ENCODE measurements at regions not wholly inside any gene's neighbourhood (a gene's known extent, or its start where the extent isn't known, plus 50 kb on each side); places are given as distances from the start of the nearest gene placed in this dataset.
A peak's percentile ranks its signal among the peaks of the same experiment; 100 is the strongest.

DNA sequence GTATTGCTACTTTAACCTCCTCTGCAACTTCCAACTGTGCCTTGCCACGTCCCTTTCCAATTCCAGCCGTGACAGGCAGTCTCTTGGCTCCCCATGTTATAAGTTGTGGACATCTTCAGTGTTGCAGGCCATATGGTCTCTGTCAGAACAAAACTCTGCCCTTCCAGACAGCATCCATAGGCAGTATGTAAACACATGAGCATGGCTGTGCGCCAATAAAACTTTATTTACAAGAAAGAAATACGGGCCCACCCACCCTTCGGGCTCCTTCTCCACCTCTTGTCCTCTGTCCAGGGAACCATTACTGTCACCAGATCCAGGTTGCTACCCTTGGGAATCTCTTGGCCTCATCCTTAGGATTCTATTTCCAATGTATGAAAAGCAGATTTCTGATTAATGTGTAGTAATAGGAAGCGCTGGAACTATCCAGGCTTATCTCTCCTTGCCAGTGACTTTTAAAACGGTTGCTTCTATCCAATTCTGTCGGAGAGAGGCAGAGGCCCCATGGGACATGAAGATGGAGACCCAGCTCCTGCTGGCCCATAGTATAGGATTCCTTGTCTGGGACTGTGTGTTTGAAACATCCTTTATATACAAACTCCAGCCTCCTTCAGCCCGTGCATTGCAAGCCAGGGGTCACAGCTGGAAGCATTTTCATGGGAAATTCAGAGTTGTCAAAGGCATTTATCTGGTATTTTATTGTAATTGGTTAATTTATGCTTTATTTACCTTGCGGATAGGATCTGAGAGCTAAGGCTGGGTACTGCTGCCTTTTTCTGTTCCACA is 114.4 kb downstream of the ZNF664 start:
- H3K27me3 ChIP-seq (replicated peaks in 1 of 4; ENCODE audit: control insufficient read depth in 3 of 4, extremely low read depth in 1 of 4, insufficient read depth in 3 of 4, low read length in 3 of 4) = no peaks in the 10 kb centered on the region
- CTCF ChIA-PET (ENCODE audit: partially characterized antibody) = no interaction called here
- no peak for DNase-seq (ENCODE audit: low read depth in 1 of 2, low spot score in 2 of 2)
- FAIRE-seq = no peak
- POLR2A ChIA-PET (ENCODE audit: partially characterized antibody) = interaction anchor here (1.2 kb wide), 1 partner anchor 31 kb away, joined by 3 read pairs; no protein-coding TSS in a partner anchor
- 86% methylated on average over 10 of the region's 10 CpGs; no CpG with 5 or more reads in 1 of the 2 experiments for WGBS, 2 experiments (ENCODE audit: extremely low coverage in 1 of 2, insufficient coverage in 1 of 2, insufficient read length in 1 of 2, insufficient replicate concordance in 2 of 2, low coverage in 1 of 2, low lambda C conversion rate in 2 of 2, missing lambda C conversion rate in 1 of 2)
- H3K79me1 ChIP-seq (ENCODE audit: low read depth, low read length) = no peaks in the 10 kb centered on the region
- H2BK15ac ChIP-seq (ENCODE audit: low read length) = peak overlapping the region; percentile 10; the same call in 1 of the 2 replicates
- no peak overlapping the region for H3K4me3 ChIP-seq (ENCODE audit: extremely low read depth in 1 of 4, insufficient read depth in 2 of 4, low read depth in 3 of 4, low read length in 4 of 4)
- no peak overlapping the region for H2BK120ac ChIP-seq (replicated peaks; ENCODE audit: low read depth, low read length)
- H3K9me3 ChIP-seq (ENCODE audit: insufficient read depth in 2 of 2, low read depth in 1 of 2, low read length in 1 of 2) = 0 out of 4 replicates have a peak, but pooled peaks cover 0 to 2% of the 10 kb centered on the region in 2 experiments
- peaks cover 0 to 1% of the 10 kb centered on the region in 2 experiments for H4K20me1 ChIP-seq (replicated peaks in 1 of 2; ENCODE audit: control insufficient read depth in 1 of 2, insufficient read depth in 2 of 2, low read length in 2 of 2)
- peaks cover 0 to 4% (median 0%) of the 10 kb centered on the region in 4 experiments; a peak in 1 of 7 replicates for H3K4me1 ChIP-seq (replicated peaks in 1 of 4; ENCODE audit: control insufficient read depth in 3 of 4, insufficient read depth in 4 of 4, low read length in 3 of 4)
- no peak overlapping the region for H2AFZ ChIP-seq (ENCODE audit: low read length)
- no peak overlapping the region for H4K5ac ChIP-seq (ENCODE audit: insufficient read length, low read depth, low read length)
- no peak overlapping the region for H2BK20ac ChIP-seq (ENCODE audit: low read length)
- H4K91ac ChIP-seq (replicated peaks; ENCODE audit: insufficient read length, low read length) = no peak overlapping the region
- H3K4me2 ChIP-seq (ENCODE audit: insufficient read depth in 1 of 2, low read depth in 2 of 2, low read length in 2 of 2) = no peak overlapping the region
- no peak overlapping the region for H2BK5ac ChIP-seq (ENCODE audit: low read depth, low read length)
- H3K36me3 ChIP-seq (ENCODE audit: control insufficient read depth in 2 of 4, insufficient read depth in 4 of 4, low read length in 3 of 4) = no peaks in the 10 kb centered on the region; a peak in 1 of 8 replicates
- H3K14ac ChIP-seq (ENCODE audit: insufficient read length) = no peak overlapping the region
- no peak overlapping the region for H3K23ac ChIP-seq (ENCODE audit: insufficient read length)
- no peak overlapping the region for H3K27ac ChIP-seq (ENCODE audit: low read depth, low read length)
- H3K4ac ChIP-seq (replicated peaks; ENCODE audit: insufficient read length, low read depth, low read length) = no peak overlapping the region
- no peak overlapping the region for H3K18ac ChIP-seq (ENCODE audit: extremely low read depth, low read length)
- TF ChIP-seq SP4 (IDR thresholded peaks at IDR 0.05; ENCODE audit: low read length) (no peak), SIX5 (IDR thresholded peaks at IDR 0.05; ENCODE audit: low read depth, low read length) (no peak)
- no peak overlapping the region for H2AK5ac ChIP-seq (ENCODE audit: low read depth, low read length)
- H2BK12ac ChIP-seq (ENCODE audit: low read depth, low read length) = no peak overlapping the region; the same call in 1 of the 2 replicates
- peaks cover 2% of the 10 kb centered on the region; the same call in 1 of the 2 replicates for H3K23me2 ChIP-seq (ENCODE audit: low read depth, low read length)
- no peak overlapping the region for H3K9ac ChIP-seq (replicated peaks in 1 of 4; ENCODE audit: extremely low read depth in 1 of 4, low read depth in 3 of 4, low read length in 3 of 4)
- no peaks in the 10 kb centered on the region for H3K79me2 ChIP-seq (ENCODE audit: control insufficient read depth in 1 of 2, insufficient read depth in 2 of 2, low read length in 2 of 2)
- no peak overlapping the region for H3K56ac ChIP-seq (replicated peaks; ENCODE audit: insufficient read length, low read depth, low read length)
- H4K8ac ChIP-seq (ENCODE audit: extremely low read depth, insufficient read depth, low read length) = no peak overlapping the region
